WERI-Rb-1 (cell line): ENCODE measurements at regions not wholly inside any gene's neighbourhood (a gene's known extent, or its start where the extent isn't known, plus 50 kb on each side); places are given as distances from the start of the nearest gene placed in this dataset.

Source experiments
- DNase-seq: peaks from one replicate; pipeline ENCODE4 v3.0.0-alpha.2; 2020
- H3K27ac ChIP-seq: fragments of 250-450 bp; sonication (Bioruptor Pico); 2 replicates; pipeline ENCODE4 v1.5.1; 2020; ENCODE audit warnings: mild to moderate bottlenecking, moderate library complexity
- H3K27me3 ChIP-seq: fragments of 250-450 bp; sonication (Bioruptor Pico); 2 replicates; pipeline ENCODE4 v1.5.1; 2021; ENCODE audit warnings: mild to moderate bottlenecking, low read depth, moderate library complexity; ENCODE audit not compliant: insufficient read depth, severe bottlenecking
- H3K36me3 ChIP-seq: fragments of 250-450 bp; sonication (Bioruptor Pico); 2 replicates; pipeline ENCODE4 v1.5.1; 2020; ENCODE audit warnings: mild to moderate bottlenecking, moderate library complexity
- H3K4me3 ChIP-seq: 2 replicates; pipeline ENCODE4 v1.5.1; 2011; ENCODE audit warnings: low read depth, mild to moderate bottlenecking, control low read depth, low read length
- H3K9me3 ChIP-seq: fragments of 250-450 bp; sonication (Bioruptor Pico); 2 replicates; pipeline ENCODE4 v1.5.1; 2021; ENCODE audit warnings: mild to moderate bottlenecking, moderate library complexity; ENCODE audit not compliant: severe bottlenecking
- TF ChIP-seq, protein P1 (sequence below): IDR thresholded peaks from 2 replicates; pipeline ENCODE4 v1.5.1; 2011; ENCODE audit warnings: low read depth, mild to moderate bottlenecking, control low read depth, inconsistent platforms, low read length

DNA sequence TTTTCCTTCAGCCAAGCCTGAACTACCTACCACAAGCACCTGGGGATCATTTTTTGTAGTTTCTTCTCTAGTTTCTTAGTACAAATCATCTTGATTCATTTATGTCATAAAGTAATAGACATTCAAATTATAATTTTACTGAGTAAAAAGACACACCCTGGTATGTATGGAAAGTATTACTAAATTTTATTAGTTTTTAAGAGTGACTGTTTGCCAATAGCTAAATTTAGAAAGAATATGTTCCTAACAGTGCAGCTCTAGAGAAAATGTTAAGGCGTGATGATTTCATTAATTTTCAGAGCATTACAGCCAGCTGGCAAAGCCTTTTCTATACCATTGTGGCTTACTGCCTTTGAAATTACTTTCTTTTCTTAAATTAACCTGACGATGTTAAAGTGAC is 612.0 kb upstream of the KCNMB2 start:
- no peak for DNase-seq
- Histone ChIP-seq H3K36me3 (no peaks in the 10 kb centered on the region), H3K4me3 (no peak overlapping the region), H3K9me3 (no peaks in the 10 kb centered on the region), H3K27me3 (no peaks in the 10 kb centered on the region), H3K27ac (no peak overlapping the region)
- TF ChIP-seq, protein P1, sequence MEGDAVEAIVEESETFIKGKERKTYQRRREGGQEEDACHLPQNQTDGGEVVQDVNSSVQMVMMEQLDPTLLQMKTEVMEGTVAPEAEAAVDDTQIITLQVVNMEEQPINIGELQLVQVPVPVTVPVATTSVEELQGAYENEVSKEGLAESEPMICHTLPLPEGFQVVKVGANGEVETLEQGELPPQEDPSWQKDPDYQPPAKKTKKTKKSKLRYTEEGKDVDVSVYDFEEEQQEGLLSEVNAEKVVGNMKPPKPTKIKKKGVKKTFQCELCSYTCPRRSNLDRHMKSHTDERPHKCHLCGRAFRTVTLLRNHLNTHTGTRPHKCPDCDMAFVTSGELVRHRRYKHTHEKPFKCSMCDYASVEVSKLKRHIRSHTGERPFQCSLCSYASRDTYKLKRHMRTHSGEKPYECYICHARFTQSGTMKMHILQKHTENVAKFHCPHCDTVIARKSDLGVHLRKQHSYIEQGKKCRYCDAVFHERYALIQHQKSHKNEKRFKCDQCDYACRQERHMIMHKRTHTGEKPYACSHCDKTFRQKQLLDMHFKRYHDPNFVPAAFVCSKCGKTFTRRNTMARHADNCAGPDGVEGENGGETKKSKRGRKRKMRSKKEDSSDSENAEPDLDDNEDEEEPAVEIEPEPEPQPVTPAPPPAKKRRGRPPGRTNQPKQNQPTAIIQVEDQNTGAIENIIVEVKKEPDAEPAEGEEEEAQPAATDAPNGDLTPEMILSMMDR, result no peak

DNA sequence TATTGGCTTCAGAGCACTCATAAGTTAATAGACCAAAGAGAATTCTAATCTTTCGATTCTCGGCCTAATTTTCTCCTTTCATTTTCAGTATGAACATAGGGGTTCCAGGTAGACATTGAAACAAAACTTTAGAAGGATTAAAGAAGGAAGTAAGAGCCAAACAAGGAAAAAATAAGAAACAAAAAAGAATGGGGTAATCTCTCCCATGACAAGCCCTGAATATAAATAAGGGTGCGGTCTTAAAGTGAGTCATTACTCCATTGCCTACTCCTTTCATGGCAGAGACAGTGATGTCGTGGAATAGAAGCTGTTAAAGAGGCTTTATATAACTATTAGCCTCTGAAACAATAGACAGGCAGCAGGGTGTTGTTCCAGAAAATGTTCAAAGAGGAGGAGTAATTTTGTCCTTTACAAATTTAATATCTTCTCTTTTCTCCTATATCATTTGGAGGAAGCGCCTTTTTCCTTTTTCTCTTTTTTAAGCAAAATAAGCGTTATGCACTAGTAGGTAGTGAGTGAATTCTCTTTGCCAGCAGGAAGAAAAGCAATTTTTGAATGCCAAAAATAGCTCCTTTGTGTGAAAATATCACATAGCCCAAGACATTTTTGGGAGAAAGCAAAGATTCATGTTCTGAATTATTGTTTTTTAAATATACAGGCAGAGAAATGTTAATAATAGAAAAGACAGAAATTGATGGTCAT is 607.9 kb upstream of the KCNMB2 start:
- Histone ChIP-seq H3K9me3 (no peaks in the 10 kb centered on the region), H3K36me3 (no peaks in the 10 kb centered on the region), H3K27me3 (no peaks in the 10 kb centered on the region), H3K4me3 (no peak overlapping the region), H3K27ac (no peak overlapping the region)
- no peak for DNase-seq
- TF ChIP-seq, protein P1, result no peak

DNA sequence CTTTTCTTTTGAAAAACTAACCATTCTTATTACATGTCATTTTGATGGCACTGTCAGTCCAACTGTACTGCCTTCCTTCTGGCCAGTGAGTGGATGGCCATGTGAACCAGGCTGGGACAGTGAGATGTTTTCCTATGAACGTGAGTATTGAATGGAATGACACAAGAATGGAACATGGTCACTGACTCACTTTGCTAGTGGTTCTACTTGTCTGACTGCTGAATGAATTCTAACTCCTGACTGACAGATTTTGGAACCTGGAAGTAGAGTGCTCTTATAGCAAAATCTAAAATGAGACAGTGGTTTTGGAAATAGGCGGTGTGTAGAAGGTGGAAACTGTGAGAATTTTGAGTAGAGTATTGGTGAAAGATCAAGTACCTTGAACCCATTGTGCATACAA is 606.9 kb upstream of the KCNMB2 start:
- no peak for DNase-seq
- Histone ChIP-seq H3K9me3 (no peaks in the 10 kb centered on the region), H3K27ac (no peak overlapping the region)

DNA sequence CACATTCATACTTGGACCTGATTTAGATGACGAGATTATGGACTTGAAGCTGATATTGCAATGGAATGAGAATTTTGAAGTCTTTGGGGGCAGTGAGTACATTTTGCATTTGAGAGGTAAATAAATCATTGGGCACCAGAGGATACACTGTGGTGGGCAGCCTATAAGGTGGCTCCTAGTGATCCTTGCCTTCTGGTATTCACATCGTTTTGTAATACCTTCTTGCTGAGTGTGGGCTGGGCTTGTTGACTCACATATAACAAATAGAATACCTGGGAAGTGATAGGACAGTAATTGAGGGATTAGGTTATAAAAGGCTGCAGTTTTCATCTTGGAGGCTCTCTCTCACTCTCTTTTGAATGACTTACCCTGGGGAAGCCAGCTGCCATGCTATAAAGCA is 605.5 kb upstream of the KCNMB2 start:
- DNase-seq, result no peak
- no peak overlapping the region for H3K27ac ChIP-seq

More for the DNA sequence above, 606.9 kb upstream of the KCNMB2 start:
- TF ChIP-seq, protein P1, result no peak
- H3K4me3 ChIP-seq, result no peak overlapping the region
- H3K36me3 ChIP-seq, result no peaks in the 10 kb centered on the region
- no peaks in the 10 kb centered on the region for H3K27me3 ChIP-seq

DNA sequence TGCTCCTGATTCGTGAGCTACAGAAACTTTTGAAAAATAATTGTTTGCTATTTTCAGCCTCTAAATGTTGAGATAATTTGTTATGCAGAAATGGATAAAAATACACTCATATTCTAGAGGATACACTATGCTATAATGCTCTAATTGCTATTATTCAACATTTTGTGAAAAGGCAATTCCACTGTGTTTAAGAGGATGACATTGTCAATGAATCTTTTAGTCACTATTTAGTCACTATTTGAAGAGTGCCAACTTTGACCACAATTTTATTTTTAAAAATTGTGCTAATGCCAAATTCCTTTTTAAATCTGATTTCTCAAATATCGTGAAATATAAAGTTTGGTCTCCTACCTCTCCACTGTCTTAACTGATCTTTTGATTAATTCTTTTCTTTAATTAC is 604.9 kb upstream of the KCNMB2 start:
- H3K4me3 ChIP-seq, result no peak overlapping the region
- no peaks in the 10 kb centered on the region for H3K27me3 ChIP-seq
- no peaks in the 10 kb centered on the region for H3K36me3 ChIP-seq
- no peak overlapping the region for H3K27ac ChIP-seq
- TF ChIP-seq, protein P1, result no peak
- DNase-seq, result no peak
- no peaks in the 10 kb centered on the region for H3K9me3 ChIP-seq

More for the DNA sequence above, 605.5 kb upstream of the KCNMB2 start:
- Histone ChIP-seq H3K36me3 (no peaks in the 10 kb centered on the region), H3K9me3 (no peaks in the 10 kb centered on the region), H3K4me3 (no peak overlapping the region), H3K27me3 (no peaks in the 10 kb centered on the region)
- TF ChIP-seq, protein P1, result no peak

DNA sequence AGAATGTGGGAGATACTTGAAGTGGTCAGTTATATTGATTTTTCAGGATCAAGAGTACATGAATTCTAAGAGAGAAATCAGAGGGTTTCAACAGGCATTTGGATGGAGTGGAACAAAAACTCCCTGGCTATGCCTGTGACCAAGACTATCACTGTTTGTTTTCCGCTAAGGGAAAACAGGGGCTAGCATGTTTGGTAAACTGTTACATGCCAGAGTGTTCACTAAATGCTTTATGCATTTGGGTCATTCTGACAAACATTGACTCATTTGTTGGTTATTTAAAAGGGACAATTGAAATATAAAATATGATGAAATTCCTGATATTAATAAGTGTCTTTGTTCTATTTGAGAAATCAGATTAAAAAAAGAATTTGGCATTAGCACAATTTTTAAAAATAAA is 603.9 kb upstream of the KCNMB2 start:
- Histone ChIP-seq H3K36me3 (no peaks in the 10 kb centered on the region), H3K4me3 (no peak overlapping the region), H3K27me3 (no peaks in the 10 kb centered on the region), H3K27ac (no peak overlapping the region), H3K9me3 (no peaks in the 10 kb centered on the region)
- TF ChIP-seq, protein P1, result no peak
- DNase-seq, result no peak
